Coronary artery (tissue), 2 donors: ENCODE measurements at regions not wholly inside any gene's neighbourhood (a gene's known extent, or its start where the extent isn't known, plus 50 kb on each side); places are given as distances from the start of the nearest gene placed in this dataset.

Source experiments
- DNase-seq: peaks from one replicate; pipeline ENCODE4 v3.0.0-alpha.2; 2017; ENCODE audit warnings: low spot score
- H3K27ac ChIP-seq, 2 donors: fragments of 200-600 bp; sonication (generic); one replicate each; pipeline ENCODE4 v1.5.1; 2016 to 2019
- H3K4me3 ChIP-seq: fragments of 200-600 bp; sonication (generic); 2 replicates; pipeline ENCODE4 v1.5.1; 2016; ENCODE audit warnings: mild to moderate bottlenecking, moderate library complexity
- TF ChIP-seq, protein P1 (sequence below): fragments of 200-600 bp; sonication (generic); IDR thresholded peaks from one replicate; pipeline ENCODE4 v1.5.1; 2019; ENCODE audit warnings: antibody characterized with exemption

GRCh38 chr18:39909706-39910105 lies 2045.3 kb upstream of the PIK3C3 start:
- DNase-seq, result no peak
- H3K27ac ChIP-seq, result no peak overlapping the region
- TF ChIP-seq, protein P1, sequence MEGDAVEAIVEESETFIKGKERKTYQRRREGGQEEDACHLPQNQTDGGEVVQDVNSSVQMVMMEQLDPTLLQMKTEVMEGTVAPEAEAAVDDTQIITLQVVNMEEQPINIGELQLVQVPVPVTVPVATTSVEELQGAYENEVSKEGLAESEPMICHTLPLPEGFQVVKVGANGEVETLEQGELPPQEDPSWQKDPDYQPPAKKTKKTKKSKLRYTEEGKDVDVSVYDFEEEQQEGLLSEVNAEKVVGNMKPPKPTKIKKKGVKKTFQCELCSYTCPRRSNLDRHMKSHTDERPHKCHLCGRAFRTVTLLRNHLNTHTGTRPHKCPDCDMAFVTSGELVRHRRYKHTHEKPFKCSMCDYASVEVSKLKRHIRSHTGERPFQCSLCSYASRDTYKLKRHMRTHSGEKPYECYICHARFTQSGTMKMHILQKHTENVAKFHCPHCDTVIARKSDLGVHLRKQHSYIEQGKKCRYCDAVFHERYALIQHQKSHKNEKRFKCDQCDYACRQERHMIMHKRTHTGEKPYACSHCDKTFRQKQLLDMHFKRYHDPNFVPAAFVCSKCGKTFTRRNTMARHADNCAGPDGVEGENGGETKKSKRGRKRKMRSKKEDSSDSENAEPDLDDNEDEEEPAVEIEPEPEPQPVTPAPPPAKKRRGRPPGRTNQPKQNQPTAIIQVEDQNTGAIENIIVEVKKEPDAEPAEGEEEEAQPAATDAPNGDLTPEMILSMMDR, result no peak

DNA sequence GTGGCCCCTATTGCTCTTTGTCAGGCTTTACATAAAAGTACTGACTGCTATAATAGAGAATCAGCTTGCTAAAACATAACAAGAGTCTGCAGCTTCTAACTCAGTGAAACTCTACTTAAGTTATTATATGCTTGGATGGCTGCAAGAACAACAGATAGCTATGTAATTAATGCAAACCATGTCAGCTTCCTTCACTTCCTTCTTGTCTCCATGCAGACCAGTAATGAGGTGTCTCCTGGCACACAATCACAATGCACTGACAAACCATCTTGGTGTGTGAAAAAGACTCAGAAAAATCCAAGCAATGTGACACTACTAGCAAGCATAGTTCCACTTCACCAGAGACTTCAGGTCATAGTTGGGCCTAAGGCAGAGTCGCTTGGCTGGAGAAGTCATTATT lies 2068.9 kb upstream of the PIK3C3 start:
- Histone ChIP-seq H3K4me3 (no peak overlapping the region), H3K27ac (no peak overlapping the region)
- DNase-seq, result no peak
- TF ChIP-seq, protein P1, result no peak

More at GRCh38 chr18:39909706-39910105, 2045.3 kb upstream of the PIK3C3 start:
- H3K4me3 ChIP-seq, result no peak overlapping the region

DNA sequence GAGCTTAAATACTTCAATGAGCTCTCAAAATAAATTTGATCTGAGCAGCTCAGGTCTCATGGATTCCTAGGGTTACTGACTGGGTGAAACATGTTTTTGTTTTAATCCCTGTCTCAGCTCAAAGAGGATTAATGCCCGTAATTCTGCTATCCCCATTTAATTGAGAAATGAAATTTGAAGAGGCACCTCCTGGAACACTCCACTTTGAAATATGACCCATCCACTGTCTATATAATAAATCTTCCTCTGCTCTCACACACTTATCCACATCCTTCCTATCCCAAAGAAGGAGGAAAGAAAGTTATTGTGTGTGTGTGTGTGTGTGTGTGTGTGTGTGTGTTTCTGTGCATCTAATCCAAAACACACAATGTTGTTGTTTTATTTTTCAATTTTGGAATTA lies 2082.4 kb upstream of the PIK3C3 start:
- Histone ChIP-seq H3K27ac (no peak overlapping the region), H3K4me3 (no peak overlapping the region)
- TF ChIP-seq, protein P1, result no peak
- DNase-seq, result no peak

DNA sequence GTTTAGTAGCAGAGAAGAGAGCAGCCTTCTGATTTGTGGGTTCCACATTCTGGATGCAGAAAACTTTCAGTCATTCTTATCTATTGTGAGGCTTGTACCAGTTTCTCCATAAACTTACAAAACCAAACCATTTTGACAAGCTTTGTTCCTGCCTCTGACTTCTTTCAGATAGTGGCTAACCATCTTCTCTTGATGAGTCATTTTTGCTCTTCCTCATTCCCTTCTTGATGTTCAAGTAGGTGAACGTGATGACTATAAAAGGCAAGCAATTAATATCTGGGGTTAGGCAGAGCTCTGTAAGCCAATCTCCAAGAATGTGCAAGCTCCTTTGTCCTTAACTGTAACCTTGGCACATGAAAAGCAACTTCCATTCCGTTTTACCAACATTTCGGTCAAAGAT lies 2083.1 kb upstream of the PIK3C3 start:
- Histone ChIP-seq H3K4me3 (no peak overlapping the region), H3K27ac (no peak overlapping the region)
- no peak for DNase-seq
- TF ChIP-seq, protein P1, result no peak

DNA sequence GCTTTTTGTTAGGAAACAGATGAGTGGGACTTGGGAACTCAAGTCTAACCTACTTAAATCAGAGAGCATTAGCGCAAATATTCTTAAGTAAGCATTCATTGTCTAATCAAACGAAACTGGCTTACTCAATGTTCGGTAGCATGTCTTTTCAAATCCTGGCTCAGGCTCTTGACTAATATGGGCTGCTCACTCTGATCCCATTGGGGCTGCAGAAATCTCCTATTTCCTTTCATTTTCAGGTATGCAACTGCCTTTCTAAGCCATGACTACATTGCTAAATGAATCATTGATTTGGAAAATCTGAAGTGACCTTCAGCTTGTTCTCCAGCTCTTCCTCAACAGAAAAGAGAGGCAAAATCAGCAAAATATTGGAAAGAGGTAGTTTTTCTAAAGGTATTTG lies 2084.4 kb upstream of the PIK3C3 start:
- no peak overlapping the region for H3K4me3 ChIP-seq
- no peak overlapping the region for H3K27ac ChIP-seq
- TF ChIP-seq, protein P1, result no peak
- DNase-seq, result no peak

- TF ChIP-seq, protein P1, result no peak
- Histone ChIP-seq H3K27ac (no peak overlapping the region), H3K4me3 (no peak overlapping the region)
- DNase-seq, result no peak
Observed at GRCh38 chr18:39863916-39864315, 2091.1 kb upstream of the PIK3C3 start.

GRCh38 chr18:39862341-39862740 lies 2092.7 kb upstream of the PIK3C3 start:
- TF ChIP-seq, protein P1, result no peak
- no peak overlapping the region for H3K27ac ChIP-seq
- H3K4me3 ChIP-seq, result no peak overlapping the region
- no peak for DNase-seq
